GM23248 (cell line): ENCODE measurements at regions not wholly inside any gene's neighbourhood (a gene's known extent, or its start where the extent isn't known, plus 50 kb on each side); places are given as distances from the start of the nearest gene placed in this dataset.

Experiments
- EZH2 ChIP-seq: fragments of 200-600 bp; sonication (generic); IDR thresholded peaks from 2 replicates; pipeline ENCODE4 v1.6.1; 2018; ENCODE audit warnings: antibody characterized with exemption, mild to moderate bottlenecking; ENCODE audit not compliant: insufficient read depth, poor library complexity, severe bottlenecking
- EZH2phosphoT487 ChIP-seq: fragments of 200-600 bp; sonication (generic); IDR thresholded peaks from 2 replicates; pipeline ENCODE4 v1.6.1; 2018; ENCODE audit warnings: antibody characterized with exemption, moderate library complexity, mild to moderate bottlenecking, low read depth; ENCODE audit not compliant: insufficient read depth

DNA sequence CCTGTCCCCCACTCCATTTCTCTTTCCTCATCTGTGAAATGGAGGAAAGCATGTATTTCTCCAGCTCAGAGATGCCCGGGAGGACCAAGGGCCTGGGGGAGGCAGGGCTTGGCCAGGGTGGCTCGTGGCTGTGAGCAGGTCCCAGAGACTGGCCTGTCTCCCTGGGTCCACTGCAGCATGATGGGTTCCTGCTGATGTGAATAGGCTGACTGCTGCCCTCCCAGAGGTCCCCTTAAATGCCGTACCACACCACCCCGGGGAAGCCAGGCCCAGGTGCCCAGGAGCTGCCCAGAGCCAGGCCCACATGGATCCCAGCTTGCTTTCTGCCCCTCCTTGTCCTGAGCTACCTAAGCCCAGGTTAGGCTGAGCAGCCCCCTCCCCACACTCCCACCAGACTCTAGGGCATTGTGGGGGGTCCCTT lies 158.2 kb upstream of the C14orf180 start:
- TF ChIP-seq EZH2phosphoT487 (no peak), EZH2 (no peak)
